Thyroid gland (tissue), 4 donors: ENCODE measurements at regions not wholly inside any gene's neighbourhood (a gene's known extent, or its start where the extent isn't known, plus 50 kb on each side); places are given as distances from the start of the nearest gene placed in this dataset.

Source experiments
- DNase-seq, 2 donors: peaks; one replicate each; pipeline ENCODE4 v3.0.0-alpha.2; 2019
- H3K27ac ChIP-seq, 3 donors: fragments of 200-600 bp; sonication (generic); 1 replicate in 2 of 3; 2 replicates in 1 of 3; pipeline ENCODE4 v1.5.1; 2016 to 2019; ENCODE audit warnings: mild to moderate bottlenecking in 1 of 3, moderate library complexity in 1 of 3
- H3K27me3 ChIP-seq: fragments of 200-600 bp; sonication (generic); one replicate; pipeline ENCODE4 v1.5.1; 2019
- H3K36me3 ChIP-seq, 2 donors: fragments of 200-600 bp; sonication (generic); one replicate each; pipeline ENCODE4 v1.5.1; 2016 to 2019
- H3K4me1 ChIP-seq, 2 donors: fragments of 200-600 bp; sonication (generic); one replicate each; pipeline ENCODE4 v1.5.1; 2017 to 2019
- H3K4me3 ChIP-seq, 3 donors: fragments of 200-600 bp; sonication (generic); replicated peaks in 1 of 3; 1 replicate in 2 of 3; 2 replicates in 1 of 3; pipeline ENCODE4 v1.5.1; 2016; ENCODE audit warnings: mild to moderate bottlenecking in 1 of 3
- H3K9me3 ChIP-seq: fragments of 200-600 bp; sonication (generic); one replicate; pipeline ENCODE4 v1.5.1; 2017
- POLR2A ChIP-seq, 2 donors: fragments of 450-650 bp; IDR thresholded peaks; one replicate each; pipeline ENCODE4 v1.6.1; 2017; ENCODE audit warnings: antibody characterized with exemption in 2 of 2, mild to moderate bottlenecking in 2 of 2, moderate library complexity in 1 of 2
- WGBS, 2 donors: methylation state at CpG; one replicate each; pipeline ENCODE4 v1.1.5; 2017; 5-methylcytosine and 5-hydroxymethylcytosine counted together
- intact Hi-C: fragments of 100-400 bp; cut with DNase I; formaldehyde crosslinking; loops from one replicate; pipeline ENCODE4 v1.15.1; 2023
- TF ChIP-seq, protein P1 (sequence below), 6 experiments: fragments of 200-600 bp in 3 of 6; fragments of 450-650 bp in 3 of 6; sonication (generic) in 3 of 6; IDR thresholded peaks; one replicate each; pipeline ENCODE4 v1.5.1; 2016 to 2019; ENCODE audit warnings: antibody characterized with exemption in 6 of 6, mild to moderate bottlenecking in 2 of 6, inconsistent platforms in 1 of 6, moderate library complexity in 1 of 6

GRCh38 chr4:144442713-144443112, 203.2 kb upstream of the HHIP start:
- no peak for DNase-seq
- WGBS, 2 donors, result 72 to 81% methylated on average over 3 of the region's 3 CpGs
- Histone ChIP-seq H3K9me3 (no peaks in the 10 kb centered on the region), H3K4me3 (no peak overlapping the region), H3K4me1 (no peaks in the 10 kb centered on the region), H3K36me3 (no peaks in the 10 kb centered on the region), H3K27ac (no peak overlapping the region), H3K27me3 (no peaks in the 10 kb centered on the region)
- TF ChIP-seq, protein P1, sequence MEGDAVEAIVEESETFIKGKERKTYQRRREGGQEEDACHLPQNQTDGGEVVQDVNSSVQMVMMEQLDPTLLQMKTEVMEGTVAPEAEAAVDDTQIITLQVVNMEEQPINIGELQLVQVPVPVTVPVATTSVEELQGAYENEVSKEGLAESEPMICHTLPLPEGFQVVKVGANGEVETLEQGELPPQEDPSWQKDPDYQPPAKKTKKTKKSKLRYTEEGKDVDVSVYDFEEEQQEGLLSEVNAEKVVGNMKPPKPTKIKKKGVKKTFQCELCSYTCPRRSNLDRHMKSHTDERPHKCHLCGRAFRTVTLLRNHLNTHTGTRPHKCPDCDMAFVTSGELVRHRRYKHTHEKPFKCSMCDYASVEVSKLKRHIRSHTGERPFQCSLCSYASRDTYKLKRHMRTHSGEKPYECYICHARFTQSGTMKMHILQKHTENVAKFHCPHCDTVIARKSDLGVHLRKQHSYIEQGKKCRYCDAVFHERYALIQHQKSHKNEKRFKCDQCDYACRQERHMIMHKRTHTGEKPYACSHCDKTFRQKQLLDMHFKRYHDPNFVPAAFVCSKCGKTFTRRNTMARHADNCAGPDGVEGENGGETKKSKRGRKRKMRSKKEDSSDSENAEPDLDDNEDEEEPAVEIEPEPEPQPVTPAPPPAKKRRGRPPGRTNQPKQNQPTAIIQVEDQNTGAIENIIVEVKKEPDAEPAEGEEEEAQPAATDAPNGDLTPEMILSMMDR (IDR thresholded peaks at IDR 0.05), result no peak
- no peak for TF ChIP-seq POLR2A (IDR thresholded peaks at IDR 0.05)
- intact Hi-C loops, result no loop called here

DNA sequence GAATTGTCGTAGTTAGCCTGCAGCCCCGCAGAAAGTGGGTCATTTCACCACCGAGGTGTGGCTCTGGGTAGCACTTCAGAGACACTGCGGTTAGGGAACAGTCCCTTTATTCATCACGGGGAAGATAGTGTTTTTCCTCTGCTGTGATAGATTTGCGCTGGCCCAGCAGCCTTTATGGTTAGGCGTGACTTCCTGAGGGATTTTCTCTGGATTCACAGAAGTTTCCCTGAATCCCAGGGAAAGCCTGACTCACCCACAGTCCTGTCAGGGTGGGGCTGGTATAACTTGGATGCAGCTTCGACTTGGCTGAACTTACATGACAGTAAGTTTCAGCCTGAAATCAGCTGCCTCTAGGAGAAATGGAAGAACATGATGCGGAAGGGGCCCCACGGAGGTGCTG, 196.3 kb upstream of the HHIP start:
- Histone ChIP-seq H3K9me3 (no peaks in the 10 kb centered on the region), H3K4me1 (no peaks in the 10 kb centered on the region), H3K36me3 (no peaks in the 10 kb centered on the region), H3K27me3 (no peaks in the 10 kb centered on the region), H3K4me3 (no peak overlapping the region), H3K27ac (no peak overlapping the region)
- WGBS, 2 donors, result 59 to 89% methylated on average over 9 to 10 of the region's 10 CpGs
- TF ChIP-seq, protein P1 (IDR thresholded peaks at IDR 0.05), result no peak
- TF ChIP-seq POLR2A (IDR thresholded peaks at IDR 0.05), result no peak
- intact Hi-C loops, result no loop called here
- DNase-seq, result no peak

DNA sequence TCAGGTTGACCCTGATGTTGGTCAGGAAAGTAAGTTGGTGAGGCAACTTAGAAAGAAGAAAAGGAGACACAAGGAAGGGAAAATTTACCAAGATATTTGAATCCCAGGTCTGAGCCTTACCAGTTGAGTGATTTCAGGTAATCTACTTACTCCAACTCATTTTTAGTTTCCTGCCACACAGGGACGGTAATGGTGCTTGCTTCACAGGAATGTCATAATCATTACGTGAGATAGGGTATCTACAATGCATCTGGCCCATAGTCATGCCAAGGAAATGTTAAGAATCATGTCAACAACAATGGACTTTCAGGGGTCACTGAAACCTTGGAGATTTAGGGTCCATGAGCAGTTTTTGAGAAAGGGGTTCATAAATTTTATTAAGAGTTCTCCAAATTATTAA, 195.4 kb upstream of the HHIP start:
- WGBS, 2 donors, result 54 to 69% methylated on average over 2 of the region's 2 CpGs
- H3K36me3 ChIP-seq, result no peaks in the 10 kb centered on the region

DNA sequence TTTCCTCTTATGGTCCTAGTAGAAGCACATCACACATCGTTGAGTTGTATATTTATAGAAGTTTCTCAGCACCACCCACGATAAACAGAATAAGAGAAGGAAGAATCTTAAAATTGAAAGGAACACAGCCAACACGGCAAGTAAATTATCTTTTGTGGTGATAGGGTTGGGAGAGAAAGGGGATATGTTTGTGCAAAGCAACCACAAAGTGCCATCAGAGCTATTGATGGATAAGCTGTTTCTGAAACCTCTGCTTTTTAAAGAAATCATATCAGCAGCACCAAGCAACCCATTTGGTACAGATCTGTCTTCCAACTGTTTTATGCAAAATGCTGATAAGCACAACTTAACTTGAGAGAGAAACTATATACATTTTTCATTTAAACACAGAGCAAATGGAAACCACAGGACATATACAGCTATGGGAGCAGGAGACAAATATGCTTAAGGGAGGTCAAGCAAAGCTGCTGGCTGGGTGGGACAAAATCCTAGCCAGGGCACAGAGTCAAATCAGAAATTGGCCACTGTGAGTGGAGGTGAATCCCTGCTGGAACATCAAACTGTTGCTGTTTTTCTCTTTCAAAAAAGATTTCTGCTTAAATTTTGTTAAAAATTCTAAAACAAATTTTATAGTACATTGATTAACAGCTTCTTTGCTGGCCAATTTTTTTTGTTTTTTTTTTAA, 194.0 kb upstream of the HHIP start:
- WGBS, 2 donors, result 48 to 59% methylated on average over 3 of the region's 3 CpGs
- TF ChIP-seq POLR2A (IDR thresholded peaks at IDR 0.05), result no peak
- TF ChIP-seq, protein P1 (IDR thresholded peaks at IDR 0.05), result no peak
- intact Hi-C loops, result no loop called here
- no peaks in the 10 kb centered on the region for H3K9me3 ChIP-seq
- no peaks in the 10 kb centered on the region for H3K27me3 ChIP-seq
- DNase-seq, result no peak
- no peak overlapping the region for H3K4me3 ChIP-seq
- H3K4me1 ChIP-seq, result no peaks in the 10 kb centered on the region
- no peak overlapping the region for H3K27ac ChIP-seq
- H3K36me3 ChIP-seq, result no peaks in the 10 kb centered on the region

More for the DNA sequence above, 195.4 kb upstream of the HHIP start:
- Histone ChIP-seq H3K27me3 (no peaks in the 10 kb centered on the region), H3K4me3 (no peak overlapping the region), H3K27ac (no peak overlapping the region), H3K9me3 (no peaks in the 10 kb centered on the region), H3K4me1 (no peaks in the 10 kb centered on the region)
- intact Hi-C loops, result no loop called here
- no peak for DNase-seq
- no peak for TF ChIP-seq POLR2A (IDR thresholded peaks at IDR 0.05)
- TF ChIP-seq, protein P1 (IDR thresholded peaks at IDR 0.05), result no peak

- H3K4me1 ChIP-seq, result no peaks in the 10 kb centered on the region
- no peak for DNase-seq
- H3K4me3 ChIP-seq, result no peak overlapping the region
- TF ChIP-seq, protein P1 (IDR thresholded peaks at IDR 0.05), result no peak
- no peak for TF ChIP-seq POLR2A (IDR thresholded peaks at IDR 0.05)
- H3K36me3 ChIP-seq, result no peaks in the 10 kb centered on the region
- H3K27me3 ChIP-seq, result no peaks in the 10 kb centered on the region
- no peaks in the 10 kb centered on the region for H3K9me3 ChIP-seq
- intact Hi-C loops, result no loop called here
- WGBS, 2 donors, result 90 to 94% methylated on average over 2 of the region's 2 CpGs
- H3K27ac ChIP-seq, result no peak overlapping the region
Measured at GRCh38 chr4:144456196-144456595, 189.8 kb upstream of the HHIP start.
